MM.1S (cell line): ENCODE measurements at regions not wholly inside any gene's neighbourhood (a gene's known extent, or its start where the extent isn't known, plus 50 kb on each side); places are given as distances from the start of the nearest gene placed in this dataset.

Experiments used
- DNase-seq: peaks from one replicate; pipeline ENCODE4 v3.0.0-alpha.2; 2015
- H2AFZ ChIP-seq: fragments of 300-600 bp; sonication (generic); 2 replicates; pipeline ENCODE4 v1.6.0; 2016; ENCODE audit warnings: antibody characterized with exemption, low read length
- H3F3A ChIP-seq: fragments of 300-600 bp; sonication (generic); 2 replicates; pipeline ENCODE4 v1.6.1; 2016; ENCODE audit warnings: mild to moderate bottlenecking, antibody characterized with exemption, low read length, moderate library complexity, mixed read lengths; ENCODE audit not compliant: insufficient read depth
- H3K27ac ChIP-seq: fragments of 300-600 bp; sonication (generic); 2 replicates; pipeline ENCODE4 v1.5.1; 2016; ENCODE audit warnings: mild to moderate bottlenecking, low read length
- H3K27me3 ChIP-seq: fragments of 300-600 bp; sonication (generic); replicated peaks from 2 replicates; pipeline ENCODE4 v1.6.0; 2016; ENCODE audit warnings: low read length; ENCODE audit not compliant: insufficient read depth
- H3K36me3 ChIP-seq: fragments of 300-600 bp; sonication (generic); replicated peaks from 2 replicates; pipeline ENCODE4 v1.6.1; 2016; ENCODE audit warnings: mild to moderate bottlenecking, low read length, mixed read lengths; ENCODE audit not compliant: insufficient read depth
- H3K4me1 ChIP-seq: fragments of 300-600 bp; sonication (generic); 2 replicates; pipeline ENCODE4 v1.6.1; 2016; ENCODE audit warnings: low read length, mixed read lengths
- H3K4me2 ChIP-seq: fragments of 300-600 bp; sonication (generic); 2 replicates; pipeline ENCODE4 v1.6.0; 2016; ENCODE audit warnings: low read depth, low read length
- H3K4me3 ChIP-seq: fragments of 300-600 bp; sonication (generic); 2 replicates; pipeline ENCODE4 v1.5.1; 2016; ENCODE audit warnings: low read length, mixed read lengths
- H3K79me2 ChIP-seq: fragments of 300-600 bp; sonication (generic); 2 replicates; pipeline ENCODE4 v1.6.1; 2016; ENCODE audit warnings: mixed run types, low read length, mixed read lengths
- H3K9ac ChIP-seq: fragments of 300-600 bp; sonication (generic); 2 replicates; pipeline ENCODE4 v1.6.1; 2016; ENCODE audit warnings: low read length, mixed read lengths
- H3K9me2 ChIP-seq: fragments of 300-600 bp; sonication (generic); replicated peaks from 2 replicates; pipeline ENCODE4 v1.6.1; 2016; ENCODE audit warnings: mild to moderate bottlenecking, low read length, mixed read lengths; ENCODE audit not compliant: insufficient read depth
- H3K9me3 ChIP-seq: fragments of 300-600 bp; sonication (generic); replicated peaks from 2 replicates; pipeline ENCODE4 v1.6.1; 2016; ENCODE audit warnings: mild to moderate bottlenecking, low read length, mixed read lengths; ENCODE audit not compliant: insufficient read depth
- H4K20me1 ChIP-seq: fragments of 300-600 bp; sonication (generic); 2 replicates; pipeline ENCODE4 v1.6.1; 2016; ENCODE audit warnings: mild to moderate bottlenecking, low read length, moderate library complexity, mixed read lengths; ENCODE audit not compliant: insufficient read depth
- EZH2 ChIP-seq: fragments of 300-600 bp; sonication (generic); optimal IDR thresholded peaks from 2 replicates; pipeline ENCODE3; 2017; ENCODE audit warnings: low read depth, mild to moderate bottlenecking, antibody characterized with exemption, low read length, mixed read lengths
- EZH2phosphoT487 ChIP-seq: fragments of 300-600 bp; sonication (generic); IDR thresholded peaks from 2 replicates; pipeline ENCODE4 v1.6.1; 2018; ENCODE audit warnings: antibody characterized with exemption, low read length
- TF ChIP-seq, protein P1 (sequence below): fragments of 300-600 bp; sonication (generic); IDR thresholded peaks from 2 replicates; pipeline ENCODE4 v1.5.1; 2016; ENCODE audit warnings: antibody characterized with exemption, low read length, mixed read lengths

GRCh38 chr13:50670847-50671496, 172.5 kb downstream of the DLEU7 start:
- H3K4me2 ChIP-seq = no peak overlapping the region
- H3K27me3 ChIP-seq = no peaks in the 10 kb centered on the region
- TF ChIP-seq, protein P1, sequence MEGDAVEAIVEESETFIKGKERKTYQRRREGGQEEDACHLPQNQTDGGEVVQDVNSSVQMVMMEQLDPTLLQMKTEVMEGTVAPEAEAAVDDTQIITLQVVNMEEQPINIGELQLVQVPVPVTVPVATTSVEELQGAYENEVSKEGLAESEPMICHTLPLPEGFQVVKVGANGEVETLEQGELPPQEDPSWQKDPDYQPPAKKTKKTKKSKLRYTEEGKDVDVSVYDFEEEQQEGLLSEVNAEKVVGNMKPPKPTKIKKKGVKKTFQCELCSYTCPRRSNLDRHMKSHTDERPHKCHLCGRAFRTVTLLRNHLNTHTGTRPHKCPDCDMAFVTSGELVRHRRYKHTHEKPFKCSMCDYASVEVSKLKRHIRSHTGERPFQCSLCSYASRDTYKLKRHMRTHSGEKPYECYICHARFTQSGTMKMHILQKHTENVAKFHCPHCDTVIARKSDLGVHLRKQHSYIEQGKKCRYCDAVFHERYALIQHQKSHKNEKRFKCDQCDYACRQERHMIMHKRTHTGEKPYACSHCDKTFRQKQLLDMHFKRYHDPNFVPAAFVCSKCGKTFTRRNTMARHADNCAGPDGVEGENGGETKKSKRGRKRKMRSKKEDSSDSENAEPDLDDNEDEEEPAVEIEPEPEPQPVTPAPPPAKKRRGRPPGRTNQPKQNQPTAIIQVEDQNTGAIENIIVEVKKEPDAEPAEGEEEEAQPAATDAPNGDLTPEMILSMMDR = no peak
- H3K4me3 ChIP-seq = no peak overlapping the region
- H3K9me3 ChIP-seq = no peaks in the 10 kb centered on the region
- H3K9me2 ChIP-seq = no peaks in the 10 kb centered on the region
- H3K27ac ChIP-seq = no peak overlapping the region
- no peaks in the 10 kb centered on the region for H3K4me1 ChIP-seq
- no peaks in the 10 kb centered on the region for H3K36me3 ChIP-seq
- no peak overlapping the region for H2AFZ ChIP-seq
- H4K20me1 ChIP-seq = no peaks in the 10 kb centered on the region
- H3F3A ChIP-seq = no peaks in the 10 kb centered on the region
- no peak for DNase-seq
- H3K79me2 ChIP-seq = no peaks in the 10 kb centered on the region
- no peak overlapping the region for H3K9ac ChIP-seq

DNA sequence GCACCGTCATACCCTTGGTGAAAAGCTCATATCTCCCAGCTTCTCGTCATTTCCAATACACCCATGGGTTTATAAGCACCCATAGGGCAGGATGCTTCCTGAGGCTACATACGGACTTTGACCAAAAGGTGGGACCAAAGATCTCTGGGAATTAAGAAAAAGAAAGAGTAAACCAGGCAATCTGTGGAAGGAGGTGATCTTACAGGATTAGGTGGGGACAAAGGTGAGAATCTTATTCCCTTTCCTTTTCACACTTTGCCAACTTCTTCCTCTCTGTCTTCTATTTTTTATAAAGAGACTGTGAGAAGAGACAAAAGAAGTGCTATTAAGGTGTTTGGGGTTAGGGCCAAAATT, 172.0 kb downstream of the DLEU7 start:
- no peaks in the 10 kb centered on the region for H3K4me1 ChIP-seq
- no peak for DNase-seq
- no peaks in the 10 kb centered on the region for H4K20me1 ChIP-seq
- TF ChIP-seq EZH2 (no peak), EZH2phosphoT487 (no peak)
- TF ChIP-seq, protein P1 = no peak
- H3K27me3 ChIP-seq = no peaks in the 10 kb centered on the region
- H3K79me2 ChIP-seq = no peaks in the 10 kb centered on the region
- no peaks in the 10 kb centered on the region for H3F3A ChIP-seq
- no peaks in the 10 kb centered on the region for H3K9me2 ChIP-seq
- no peak overlapping the region for H2AFZ ChIP-seq
- H3K27ac ChIP-seq = no peak overlapping the region
- no peak overlapping the region for H3K9ac ChIP-seq
- no peaks in the 10 kb centered on the region for H3K9me3 ChIP-seq
- H3K4me2 ChIP-seq = no peak overlapping the region
- no peak overlapping the region for H3K4me3 ChIP-seq
- H3K36me3 ChIP-seq = no peaks in the 10 kb centered on the region

DNA sequence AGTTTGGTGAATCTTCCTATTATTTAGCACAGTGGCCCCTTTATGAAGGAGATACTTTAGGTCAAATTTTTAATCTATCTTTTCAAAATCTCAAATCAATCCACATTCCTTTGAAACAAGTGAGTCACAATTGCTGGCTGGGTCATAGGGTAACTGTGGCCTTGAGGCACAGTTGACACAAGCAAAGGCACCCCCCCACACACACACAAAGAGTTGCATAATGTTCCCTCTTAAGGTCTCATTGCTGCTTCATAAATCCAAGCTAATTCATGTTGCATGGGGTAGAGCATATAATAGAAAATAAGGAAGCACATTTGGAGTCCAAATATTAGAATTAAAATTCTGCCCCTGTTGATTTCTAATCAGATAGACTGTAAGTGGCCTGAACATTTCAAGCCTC, 171.5 kb downstream of the DLEU7 start:
- Histone ChIP-seq H3K27ac (no peak overlapping the region), H3K27me3 (no peaks in the 10 kb centered on the region), H3K4me1 (no peaks in the 10 kb centered on the region), H3K79me2 (no peaks in the 10 kb centered on the region), H3K4me2 (no peak overlapping the region), H3K9ac (no peak overlapping the region), H3K9me2 (no peaks in the 10 kb centered on the region), H3K36me3 (no peaks in the 10 kb centered on the region), H4K20me1 (no peaks in the 10 kb centered on the region), H2AFZ (no peak overlapping the region), H3F3A (no peaks in the 10 kb centered on the region), H3K4me3 (no peak overlapping the region), H3K9me3 (no peaks in the 10 kb centered on the region)
- no peak for DNase-seq
- TF ChIP-seq EZH2 (no peak), EZH2phosphoT487 (no peak)
- TF ChIP-seq, protein P1 = no peak
